Activated naive CD8-positive, alpha-beta T cell treated with anti-CD3 and anti-CD28 coated beads, Interleukin-2, amount 50 U/mL, for 24 hours (primary cell): ENCODE measurements at regions not wholly inside any gene's neighbourhood (a gene's known extent, or its start where the extent isn't known, plus 50 kb on each side); places are given as distances from the start of the nearest gene placed in this dataset.
"Not testable (repeated sequence)": the region's sequence is repeated elsewhere in the genome, so short reads cannot be mapped to it uniquely, and the experiment has no call there.

ENCODE experiments used
- ATAC-seq: fragments of 150-1000 bp; cut with Tn5 transposase; one replicate; pipeline ENCODE4 v1.10.0; 2021
- DNase-seq: peaks from one replicate; pipeline ENCODE4 v3.0.0; 2021
- H3K27ac Mint-ChIP-seq: one replicate; pipeline ENCODE4 v1.8.0; 2021; ENCODE audit warnings: mild to moderate bottlenecking, mixed read lengths
- H3K27me3 Mint-ChIP-seq: one replicate; pipeline ENCODE4 v1.8.0; 2021; ENCODE audit warnings: mixed read lengths
- H3K36me3 Mint-ChIP-seq: one replicate; pipeline ENCODE4 v1.8.0; 2021; ENCODE audit warnings: low read depth, mixed read lengths
- H3K4me1 Mint-ChIP-seq: one replicate; pipeline ENCODE4 v1.8.0; 2021; ENCODE audit warnings: mixed read lengths
- H3K4me3 Mint-ChIP-seq: one replicate; pipeline ENCODE4 v1.8.0; 2021; ENCODE audit warnings: mild to moderate bottlenecking, moderate library complexity, mixed read lengths
- H3K9me3 Mint-ChIP-seq: one replicate; pipeline ENCODE4 v1.8.0; 2021; ENCODE audit warnings: mixed read lengths

- Mint-ChIP-seq H3K36me3 (no peaks in the 10 kb centered on the region), H3K4me1 (no peaks in the 10 kb centered on the region), H3K9me3 (peaks cover 10% of the 10 kb centered on the region), H3K4me3 (no peak overlapping the region), H3K27me3 (no peaks in the 10 kb centered on the region), H3K27ac (no peak overlapping the region)
- DNase-seq (no peak), ATAC-seq (no peak)
These were observed 620.1 kb downstream of the TLE1 start for GRCh38 chr9:81069038-81069795.

GRCh38 chr9:81062995-81063394 is 626.4 kb downstream of the TLE1 start:
- not testable (repeated sequence) for H3K4me1 Mint-ChIP-seq, ATAC-seq, H3K4me3 Mint-ChIP-seq, H3K27me3 Mint-ChIP-seq, H3K27ac Mint-ChIP-seq, DNase-seq, H3K36me3 Mint-ChIP-seq
- peaks cover 33% of the 10 kb centered on the region for H3K9me3 Mint-ChIP-seq

GRCh38 chr9:81058782-81059181 is 630.6 kb downstream of the TLE1 start:
- H3K27ac Mint-ChIP-seq: no peak overlapping the region
- no peak for DNase-seq
- no peak for ATAC-seq

GRCh38 chr9:81053298-81054025 is 635.9 kb downstream of the TLE1 start:
- Mint-ChIP-seq H3K4me1 (no peaks in the 10 kb centered on the region), H3K36me3 (no peaks in the 10 kb centered on the region), H3K27ac (no peak overlapping the region), H3K27me3 (no peaks in the 10 kb centered on the region), H3K9me3 (peaks cover 6% of the 10 kb centered on the region), H3K4me3 (no peak overlapping the region)
- no peak for DNase-seq
- no peak for ATAC-seq

More at GRCh38 chr9:81058782-81059181, 630.6 kb downstream of the TLE1 start:
- Mint-ChIP-seq H3K4me1 (no peaks in the 10 kb centered on the region), H3K36me3 (no peaks in the 10 kb centered on the region), H3K27me3 (no peaks in the 10 kb centered on the region), H3K4me3 (no peak overlapping the region), H3K9me3 (peaks cover 21% of the 10 kb centered on the region)

DNA sequence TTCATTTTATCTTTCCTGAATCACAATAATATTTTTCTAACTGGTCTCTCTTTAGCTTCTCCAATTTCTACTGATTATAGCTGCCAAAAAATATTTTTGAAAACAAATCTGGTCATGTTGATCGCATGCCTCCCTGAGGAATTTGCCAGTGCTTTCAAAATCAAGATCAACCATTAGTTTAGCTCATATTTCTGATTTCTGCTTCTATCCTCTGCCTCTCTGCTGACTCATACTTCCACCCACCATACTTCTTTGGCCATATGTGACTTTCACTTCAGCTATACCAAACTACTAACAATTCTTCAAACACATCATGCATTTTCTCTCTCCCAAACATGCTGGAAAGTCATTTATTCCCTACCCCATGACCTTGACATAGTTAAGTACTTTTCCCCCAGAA is 636.5 kb downstream of the TLE1 start:
- H3K27ac Mint-ChIP-seq: no peak overlapping the region
- H3K27me3 Mint-ChIP-seq: no peaks in the 10 kb centered on the region
- peaks cover 6% of the 10 kb centered on the region for H3K9me3 Mint-ChIP-seq
- H3K4me3 Mint-ChIP-seq: no peak overlapping the region
- no peak for ATAC-seq
- no peaks in the 10 kb centered on the region for H3K36me3 Mint-ChIP-seq
- no peaks in the 10 kb centered on the region for H3K4me1 Mint-ChIP-seq
- DNase-seq: no peak

- Mint-ChIP-seq H3K27ac (no peak overlapping the region), H3K9me3 (peaks cover 4% of the 10 kb centered on the region), H3K4me3 (no peak overlapping the region), H3K4me1 (no peaks in the 10 kb centered on the region), H3K36me3 (no peaks in the 10 kb centered on the region), H3K27me3 (no peaks in the 10 kb centered on the region)
- DNase-seq: no peak
- no peak for ATAC-seq
These were observed 642.1 kb downstream of the TLE1 start for GRCh38 chr9:81047280-81047679.

DNA sequence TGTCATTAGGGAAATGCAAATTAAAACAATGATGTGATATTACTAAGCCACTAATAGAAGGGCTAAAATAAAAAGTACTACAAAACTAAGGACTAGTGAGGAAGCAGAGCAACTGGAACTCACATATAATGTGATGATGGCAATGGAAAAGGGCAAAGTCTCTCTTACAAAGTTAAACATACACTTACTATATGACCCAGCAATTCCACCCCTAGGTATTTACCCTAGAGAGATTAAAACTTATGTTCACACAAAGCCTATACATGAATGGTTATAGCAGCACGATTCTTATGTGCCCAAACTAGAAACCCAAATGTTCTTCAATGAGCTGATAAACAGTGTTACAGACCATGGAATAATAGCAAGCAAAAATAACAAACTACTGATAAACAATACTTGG is 643.7 kb downstream of the TLE1 start:
- ATAC-seq: no peak
- Mint-ChIP-seq H3K27ac (no peak overlapping the region), H3K4me3 (no peak overlapping the region), H3K4me1 (no peaks in the 10 kb centered on the region), H3K36me3 (no peaks in the 10 kb centered on the region), H3K27me3 (no peaks in the 10 kb centered on the region), H3K9me3 (no peaks in the 10 kb centered on the region)
- DNase-seq: no peak

- Mint-ChIP-seq H3K9me3 (no peaks in the 10 kb centered on the region), H3K27me3 (peaks cover 5% of the 10 kb centered on the region), H3K36me3 (no peaks in the 10 kb centered on the region), H3K27ac (no peak overlapping the region), H3K4me1 (no peaks in the 10 kb centered on the region), H3K4me3 (no peak overlapping the region)
- DNase-seq: no peak
- no peak for ATAC-seq
These were observed 651.5 kb downstream of the TLE1 start for GRCh38 chr9:81037889-81038288.

- Mint-ChIP-seq H3K36me3 (no peaks in the 10 kb centered on the region), H3K4me1 (no peaks in the 10 kb centered on the region), H3K27ac (no peak overlapping the region), H3K9me3 (no peaks in the 10 kb centered on the region), H3K4me3 (no peak overlapping the region), H3K27me3 (peaks cover 5% of the 10 kb centered on the region)
- DNase-seq (no peak), ATAC-seq (no peak)
These were observed 653.7 kb downstream of the TLE1 start for GRCh38 chr9:81035601-81036000.

DNA sequence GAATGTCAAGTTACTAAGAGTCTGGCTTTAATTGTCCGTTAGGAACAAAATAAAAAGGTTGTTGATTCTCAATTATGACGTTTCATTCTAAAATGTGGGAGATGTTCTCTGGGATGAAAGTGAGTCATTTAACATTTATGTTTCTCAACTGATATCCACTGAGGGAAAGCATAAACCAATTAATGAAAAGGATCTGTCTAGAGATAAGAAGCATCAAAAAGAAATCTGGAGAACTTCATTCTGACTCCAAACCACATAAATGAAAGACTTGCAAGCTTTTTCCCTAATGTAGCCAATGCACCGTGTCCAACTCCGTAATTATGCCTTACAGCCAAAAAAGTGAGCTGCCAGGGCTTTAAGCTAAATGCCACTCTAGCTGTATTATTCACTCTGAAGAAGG is 654.2 kb downstream of the TLE1 start:
- Mint-ChIP-seq H3K4me1 (no peaks in the 10 kb centered on the region), H3K9me3 (no peaks in the 10 kb centered on the region), H3K4me3 (no peak overlapping the region), H3K27ac (no peak overlapping the region), H3K36me3 (no peaks in the 10 kb centered on the region), H3K27me3 (peaks cover 5% of the 10 kb centered on the region)
- ATAC-seq (no peak), DNase-seq (no peak)

GRCh38 chr9:81032831-81033230 is 656.5 kb downstream of the TLE1 start:
- DNase-seq: no peak
- Mint-ChIP-seq H3K36me3 (no peaks in the 10 kb centered on the region), H3K27me3 (peaks cover 5% of the 10 kb centered on the region), H3K9me3 (no peaks in the 10 kb centered on the region), H3K4me1 (no peaks in the 10 kb centered on the region), H3K4me3 (no peak overlapping the region), H3K27ac (no peak overlapping the region)
- no peak for ATAC-seq

- no peaks in the 10 kb centered on the region for H3K9me3 Mint-ChIP-seq
- H3K4me1 Mint-ChIP-seq: no peaks in the 10 kb centered on the region
- ATAC-seq: no peak
- no peaks in the 10 kb centered on the region for H3K36me3 Mint-ChIP-seq
- DNase-seq: no peak
- H3K27me3 Mint-ChIP-seq: peaks cover 5% of the 10 kb centered on the region
- H3K4me3 Mint-ChIP-seq: no peak overlapping the region
- no peak overlapping the region for H3K27ac Mint-ChIP-seq
These were observed 657.2 kb downstream of the TLE1 start for GRCh38 chr9:81032030-81032572.

GRCh38 chr9:81031422-81032029 is 657.8 kb downstream of the TLE1 start:
- H3K27me3 Mint-ChIP-seq: peaks cover 4% of the 10 kb centered on the region
- H3K9me3 Mint-ChIP-seq: no peaks in the 10 kb centered on the region
- no peak overlapping the region for H3K27ac Mint-ChIP-seq
- no peaks in the 10 kb centered on the region for H3K36me3 Mint-ChIP-seq
- no peak for ATAC-seq
- DNase-seq: no peak
- no peaks in the 10 kb centered on the region for H3K4me1 Mint-ChIP-seq
- H3K4me3 Mint-ChIP-seq: no peak overlapping the region

DNA sequence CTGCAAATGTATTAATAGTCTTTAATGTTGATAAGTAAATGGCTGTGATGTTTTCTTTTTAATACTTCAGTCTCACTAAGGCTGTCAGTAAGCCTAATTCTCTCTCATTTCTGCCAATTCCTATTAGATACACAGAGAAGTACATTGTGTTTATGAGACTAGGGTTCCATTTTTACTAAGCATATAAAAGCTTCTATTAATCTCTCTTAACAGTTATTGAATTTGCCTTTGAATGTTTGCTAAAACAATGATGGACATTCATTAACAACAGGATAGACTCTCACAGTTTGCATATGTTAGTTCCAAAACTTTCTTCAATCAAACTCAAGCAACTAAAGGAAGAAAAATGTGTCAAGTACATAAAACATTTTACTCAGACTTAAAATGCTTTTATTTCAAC is 659.3 kb downstream of the TLE1 start:
- no peak overlapping the region for H3K27ac Mint-ChIP-seq
- DNase-seq (no peak), ATAC-seq (no peak)
- H3K9me3 Mint-ChIP-seq: no peaks in the 10 kb centered on the region
- H3K4me1 Mint-ChIP-seq: no peaks in the 10 kb centered on the region
- H3K36me3 Mint-ChIP-seq: no peaks in the 10 kb centered on the region
- no peak overlapping the region for H3K4me3 Mint-ChIP-seq
- H3K27me3 Mint-ChIP-seq: no peaks in the 10 kb centered on the region

GRCh38 chr9:81028504-81028903 is 660.8 kb downstream of the TLE1 start:
- Mint-ChIP-seq H3K27me3 (no peaks in the 10 kb centered on the region), H3K4me3 (no peak overlapping the region), H3K36me3 (no peaks in the 10 kb centered on the region), H3K4me1 (no peaks in the 10 kb centered on the region), H3K27ac (no peak overlapping the region), H3K9me3 (no peaks in the 10 kb centered on the region)
- DNase-seq: no peak
- ATAC-seq: no peak
